ENCODE measurements at regions not wholly inside any gene's neighbourhood (a gene's known extent, or its start where the extent isn't known, plus 50 kb on each side); places are given as distances from the start of the nearest gene placed in this dataset.

GRCh38 chr9:129436751-129437625 is 183.9 kb downstream of the C9orf50 start:
- Histone ChIP-seq H3K9ac (ENCODE audit: low read length) (peak overlapping the region; percentile 40), H3K4me2 (ENCODE audit: low read length) (peak overlapping the region; percentile 69), H2AFZ (ENCODE audit: low read depth, low read length, poor library complexity, severe bottlenecking) (no peak overlapping the region), H4K20me1 (ENCODE audit: insufficient read depth) (no peaks in the 10 kb centered on the region), H3K4me1 (ENCODE audit: control insufficient read depth in 1 of 2, insufficient read depth in 2 of 2, low read length in 2 of 2) (peaks cover 6 to 28% of the 10 kb centered on the region in 2 experiments; a peak in 3 of 4 replicates), H3K36me3 (ENCODE audit: control insufficient read depth in 1 of 2, insufficient read depth in 2 of 2, low read length in 2 of 2) (no peaks in the 10 kb centered on the region), H3K27me3 (ENCODE audit: insufficient read depth, low read length) (no peaks in the 10 kb centered on the region), H3K79me2 (ENCODE audit: insufficient read depth, low read length) (no peaks in the 10 kb centered on the region), H3K9me2 (ENCODE audit: insufficient read depth) (no peaks in the 10 kb centered on the region), H3K4me3 (replicated peaks in 1 of 2; ENCODE audit: low read depth in 1 of 2, low read length in 2 of 2) (peak overlapping the region; percentile 24 to 45), H3K27ac (ENCODE audit: low read depth, low read length) (no peak overlapping the region), H3K9me3 (ENCODE audit: control insufficient read depth in 1 of 2, insufficient read depth in 1 of 2, low read depth in 1 of 2, low read length in 2 of 2) (no peaks in the 10 kb centered on the region)
- POLR2A ChIA-PET: no interaction called here
- ATAC-seq: no peak; the same call in 1 of the 2 replicates
- no peak for DNase-seq (ENCODE audit: low read depth, low spot score)
- RAD21 ChIA-PET (ENCODE audit: low non-redundant PET in 1 of 2, low total read pairs in 2 of 2, uncharacterized antibody in 2 of 2, unreplicated experiment in 2 of 2): no interaction called here
- no peak for TF ChIP-seq POLR2A (IDR thresholded peaks at IDR 0.05; ENCODE audit: borderline replicate concordance, extremely low read depth, insufficient read depth, insufficient read length)
- no peak for TF ChIP-seq SP1 (IDR thresholded peaks at IDR 0.05; ENCODE audit: low read depth)
- no peak for TF ChIP-seq ATF3 (IDR thresholded peaks at IDR 0.05)
- no peak for TF ChIP-seq POLR2AphosphoS5 (IDR thresholded peaks at IDR 0.05; ENCODE audit: low read depth, low read length)
- TF ChIP-seq RAD21 (IDR thresholded peaks at IDR 0.05; ENCODE audit: low read depth): no peak
- no peak for TF ChIP-seq ZFX (IDR thresholded peaks at IDR 0.05)
- TF ChIP-seq CTCF (IDR thresholded peaks at IDR 0.05 in 2 of 3, conservative IDR thresholded peaks at IDR 0.05 in 1 of 3; ENCODE audit: borderline replicate concordance in 1 of 3, insufficient read depth in 1 of 3, low read depth in 2 of 3, low read length in 2 of 3): no peak
- no peak for TF ChIP-seq FOSL1 (IDR thresholded peaks at IDR 0.05; ENCODE audit: low read depth)
- TF ChIP-seq REST (IDR thresholded peaks at IDR 0.05; ENCODE audit: low read depth): no peak
- TF ChIP-seq CEBPB (IDR thresholded peaks at IDR 0.05; ENCODE audit: low read depth): no peak
- TF ChIP-seq EZH2phosphoT487 (IDR thresholded peaks at IDR 0.05; ENCODE audit: borderline replicate concordance): no peak
- TF ChIP-seq TCF7L2 (IDR thresholded peaks at IDR 0.05; ENCODE audit: borderline replicate concordance, extremely low read depth, insufficient read depth, insufficient read length): no peak
- no peak for TF ChIP-seq YY1 (IDR thresholded peaks at IDR 0.05; ENCODE audit: extremely low read depth, insufficient replicate concordance, low read depth, low read length)
- TF ChIP-seq ZBTB33 (IDR thresholded peaks at IDR 0.05; ENCODE audit: extremely low read depth, insufficient replicate concordance, low read length): no peak
- TF ChIP-seq MAX (IDR thresholded peaks at IDR 0.05): no peak
- no peak for TF ChIP-seq ELF1 (IDR thresholded peaks at IDR 0.05; ENCODE audit: borderline replicate concordance, low read depth)
- TF ChIP-seq CBX3 (IDR thresholded peaks at IDR 0.05; ENCODE audit: low read depth): no peak
- TF ChIP-seq EZH2 (IDR thresholded peaks at IDR 0.05): no peak
- intact Hi-C loops (cut with micrococcal nuclease): no loop called here
- BruUV-seq (replicated peaks): no TSS peak
- CTCF ChIA-PET: no interaction called here
